Endothelial cell (in vitro differentiated cells): ENCODE measurements at regions not wholly inside any gene's neighbourhood (a gene's known extent, or its start where the extent isn't known, plus 50 kb on each side); places are given as distances from the start of the nearest gene placed in this dataset.
A peak's percentile ranks its signal among the peaks of the same experiment; 100 is the strongest.

Source experiments
- DNase-seq: peaks from one replicate; pipeline ENCODE4 v3.0.0; 2021; ENCODE audit warnings: low spot score
- H3K27ac Mint-ChIP-seq: one replicate; pipeline ENCODE4 v1.8.0; 2021; ENCODE audit warnings: mixed read lengths, inconsistent platforms; ENCODE audit not compliant: unreplicated experiment
- H3K27me3 Mint-ChIP-seq: one replicate; pipeline ENCODE4 v1.8.0; 2021; ENCODE audit warnings: mild to moderate bottlenecking, moderate library complexity, mixed read lengths, inconsistent platforms; ENCODE audit not compliant: unreplicated experiment
- H3K36me3 Mint-ChIP-seq: one replicate; pipeline ENCODE4 v1.8.0; 2021; ENCODE audit warnings: mild to moderate bottlenecking, low read depth, mixed read lengths, inconsistent platforms; ENCODE audit not compliant: unreplicated experiment
- H3K4me1 Mint-ChIP-seq: one replicate; pipeline ENCODE4 v1.8.0; 2021; ENCODE audit warnings: mild to moderate bottlenecking, mixed read lengths, inconsistent platforms; ENCODE audit not compliant: unreplicated experiment
- H3K4me3 Mint-ChIP-seq: one replicate; pipeline ENCODE4 v1.8.0; 2021; ENCODE audit warnings: mild to moderate bottlenecking, mixed read lengths, inconsistent platforms; ENCODE audit not compliant: unreplicated experiment
- H3K9me3 Mint-ChIP-seq: one replicate; pipeline ENCODE4 v1.8.0; 2021; ENCODE audit warnings: mixed read lengths, inconsistent platforms; ENCODE audit not compliant: unreplicated experiment
- TF ChIP-seq, protein P1 (sequence below): fragments of 200-600 bp; sonication (generic); IDR thresholded peaks from one replicate; pipeline ENCODE4 v1.5.0; 2021; ENCODE audit warnings: antibody characterized with exemption; ENCODE audit not compliant: unreplicated experiment

DNA sequence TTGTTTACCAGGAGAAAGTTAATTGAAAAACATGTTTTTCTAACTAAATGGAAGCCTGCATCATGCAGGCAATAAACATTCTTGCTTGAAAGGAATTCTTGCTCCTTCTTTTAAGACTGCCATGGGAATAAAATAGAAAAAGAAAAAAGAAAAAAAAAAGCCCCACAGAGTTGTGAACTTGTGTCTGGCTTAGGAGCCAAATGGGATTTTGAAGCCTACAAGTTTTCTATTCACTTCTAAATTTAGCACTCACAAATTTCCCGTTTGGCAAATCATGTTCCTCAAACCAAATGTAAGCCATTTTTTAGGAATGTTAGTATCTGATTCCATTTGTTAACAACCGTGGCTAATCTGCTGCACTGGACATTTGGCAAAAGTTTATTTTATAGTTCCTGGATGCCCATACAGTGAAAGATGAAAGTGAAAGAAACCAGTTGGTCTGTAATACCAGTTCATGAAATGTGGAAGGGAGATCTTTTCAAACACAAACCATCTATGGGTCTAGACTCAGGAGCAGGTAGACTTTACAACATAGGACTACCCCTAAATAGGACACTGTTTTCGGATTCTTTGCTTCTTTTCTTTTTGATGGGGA, 133.8 kb upstream of the GMNC start:
- Mint-ChIP-seq H3K9me3 (no peaks in the 10 kb centered on the region), H3K27ac (no peak overlapping the region), H3K4me1 (peaks cover 3% of the 10 kb centered on the region), H3K36me3 (no peaks in the 10 kb centered on the region), H3K4me3 (no peak overlapping the region), H3K27me3 (no peaks in the 10 kb centered on the region)
- TF ChIP-seq, protein P1, sequence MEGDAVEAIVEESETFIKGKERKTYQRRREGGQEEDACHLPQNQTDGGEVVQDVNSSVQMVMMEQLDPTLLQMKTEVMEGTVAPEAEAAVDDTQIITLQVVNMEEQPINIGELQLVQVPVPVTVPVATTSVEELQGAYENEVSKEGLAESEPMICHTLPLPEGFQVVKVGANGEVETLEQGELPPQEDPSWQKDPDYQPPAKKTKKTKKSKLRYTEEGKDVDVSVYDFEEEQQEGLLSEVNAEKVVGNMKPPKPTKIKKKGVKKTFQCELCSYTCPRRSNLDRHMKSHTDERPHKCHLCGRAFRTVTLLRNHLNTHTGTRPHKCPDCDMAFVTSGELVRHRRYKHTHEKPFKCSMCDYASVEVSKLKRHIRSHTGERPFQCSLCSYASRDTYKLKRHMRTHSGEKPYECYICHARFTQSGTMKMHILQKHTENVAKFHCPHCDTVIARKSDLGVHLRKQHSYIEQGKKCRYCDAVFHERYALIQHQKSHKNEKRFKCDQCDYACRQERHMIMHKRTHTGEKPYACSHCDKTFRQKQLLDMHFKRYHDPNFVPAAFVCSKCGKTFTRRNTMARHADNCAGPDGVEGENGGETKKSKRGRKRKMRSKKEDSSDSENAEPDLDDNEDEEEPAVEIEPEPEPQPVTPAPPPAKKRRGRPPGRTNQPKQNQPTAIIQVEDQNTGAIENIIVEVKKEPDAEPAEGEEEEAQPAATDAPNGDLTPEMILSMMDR: no peak
- DNase-seq: no peak

DNA sequence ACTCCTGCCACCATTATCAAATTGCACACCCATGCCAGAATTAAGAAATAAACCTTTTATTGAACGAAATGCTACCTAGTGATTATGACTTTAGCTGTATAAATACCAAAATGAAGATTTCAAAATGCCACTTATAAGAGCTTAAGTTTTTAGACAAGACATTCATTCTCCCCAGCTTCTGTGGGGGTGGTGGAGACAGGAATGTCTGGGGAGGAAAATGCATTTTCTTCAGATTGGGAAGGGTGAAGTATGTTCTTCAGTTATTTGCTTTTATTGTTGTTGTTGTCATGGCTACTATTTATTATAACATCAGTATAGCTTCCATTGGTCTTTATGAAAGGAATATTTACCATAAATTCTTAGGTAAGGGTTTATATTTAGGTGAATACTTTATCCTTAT, 132.7 kb upstream of the GMNC start:
- no peak overlapping the region for H3K27ac Mint-ChIP-seq
- H3K36me3 Mint-ChIP-seq: no peaks in the 10 kb centered on the region
- no peak overlapping the region for H3K4me3 Mint-ChIP-seq
- DNase-seq: no peak
- H3K9me3 Mint-ChIP-seq: no peaks in the 10 kb centered on the region
- TF ChIP-seq, protein P1: no peak
- peaks cover 5% of the 10 kb centered on the region for H3K4me1 Mint-ChIP-seq
- H3K27me3 Mint-ChIP-seq: no peaks in the 10 kb centered on the region

DNA sequence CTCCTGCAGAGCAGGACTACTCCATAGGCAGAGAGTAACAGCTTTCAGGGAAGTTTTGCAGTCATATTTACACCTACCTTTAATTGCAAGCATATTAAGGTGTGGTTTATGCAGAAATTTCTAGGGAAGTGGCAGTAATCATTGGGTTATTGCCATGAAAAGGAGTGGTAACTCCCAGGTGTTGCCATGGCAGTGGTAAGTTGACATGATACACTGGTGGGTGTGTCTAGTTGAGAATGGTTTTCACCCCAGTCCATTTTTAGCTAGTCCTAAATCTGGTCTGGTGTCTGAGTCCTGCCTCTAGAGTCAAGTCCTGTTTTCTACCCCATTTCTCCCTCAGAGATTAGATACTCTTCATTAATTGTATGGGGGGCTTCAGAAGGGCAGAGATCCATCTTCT, 128.4 kb upstream of the GMNC start:
- H3K4me1 Mint-ChIP-seq: peaks cover 5% of the 10 kb centered on the region
- H3K36me3 Mint-ChIP-seq: no peaks in the 10 kb centered on the region
- H3K27me3 Mint-ChIP-seq: peaks cover 2% of the 10 kb centered on the region

DNA sequence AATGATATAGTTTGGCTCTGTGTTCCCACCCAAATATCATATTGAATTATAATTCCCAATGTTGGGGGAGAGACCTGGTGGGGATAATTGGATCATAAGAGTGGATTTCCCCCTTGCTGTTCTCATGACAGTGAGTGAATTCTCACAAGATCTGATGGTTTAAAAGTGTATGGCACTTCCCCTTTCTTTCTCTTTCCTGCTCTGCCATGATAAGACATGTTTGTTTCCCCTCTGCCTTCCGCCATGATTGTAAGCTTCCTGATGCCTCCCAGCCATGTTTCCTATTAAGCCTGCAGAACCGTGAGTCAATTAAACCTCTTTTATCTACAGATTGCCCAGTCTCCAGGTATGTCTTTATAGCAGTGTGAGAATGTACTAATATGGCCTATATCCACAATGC, 126.7 kb upstream of the GMNC start:
- H3K27me3 Mint-ChIP-seq: peaks cover 2% of the 10 kb centered on the region
- H3K27ac Mint-ChIP-seq: no peak overlapping the region
- peaks cover 10% of the 10 kb centered on the region for H3K9me3 Mint-ChIP-seq
- TF ChIP-seq, protein P1: no peak
- no peak for DNase-seq
- no peak overlapping the region for H3K4me3 Mint-ChIP-seq
- H3K36me3 Mint-ChIP-seq: no peaks in the 10 kb centered on the region
- H3K4me1 Mint-ChIP-seq: peaks cover 5% of the 10 kb centered on the region

More for the DNA sequence above, 128.4 kb upstream of the GMNC start:
- H3K27ac Mint-ChIP-seq: no peak overlapping the region
- no peak overlapping the region for H3K4me3 Mint-ChIP-seq
- no peak for DNase-seq
- TF ChIP-seq, protein P1: no peak
- H3K9me3 Mint-ChIP-seq: peaks cover 10% of the 10 kb centered on the region

DNA sequence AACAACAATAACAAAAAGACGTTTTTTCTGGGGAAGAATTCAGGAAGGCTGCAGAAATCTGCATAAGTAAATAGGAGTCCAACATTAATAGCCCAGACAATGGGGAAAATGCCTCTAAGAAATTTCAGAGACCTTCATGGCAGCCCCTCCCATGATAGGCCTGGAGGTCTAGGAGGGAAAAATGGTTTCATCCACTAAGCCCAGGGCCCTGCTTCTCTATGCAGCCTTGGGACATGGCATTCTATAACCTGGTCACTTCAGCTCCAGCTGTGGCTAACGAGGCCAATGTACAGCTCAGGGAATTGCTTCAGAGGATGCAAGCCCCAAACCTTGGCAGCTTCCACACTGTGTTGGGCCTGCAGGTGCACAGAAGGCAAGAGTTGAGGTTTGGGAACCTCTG, 125.6 kb upstream of the GMNC start:
- Mint-ChIP-seq H3K27me3 (peaks cover 2% of the 10 kb centered on the region), H3K27ac (no peak overlapping the region), H3K4me1 (peaks cover 5% of the 10 kb centered on the region), H3K4me3 (peak overlapping the region; percentile 2), H3K36me3 (no peaks in the 10 kb centered on the region), H3K9me3 (peaks cover 10% of the 10 kb centered on the region)
- DNase-seq: no peak
- TF ChIP-seq, protein P1: no peak
